GM04504 (cell line): ENCODE measurements at regions not wholly inside any gene's neighbourhood (a gene's known extent, or its start where the extent isn't known, plus 50 kb on each side); places are given as distances from the start of the nearest gene placed in this dataset.
A peak's percentile ranks its signal among the peaks of the same experiment; 100 is the strongest.

ENCODE experiments used
- DNase-seq: peaks from one replicate; pipeline ENCODE4 v3.0.0-alpha.2; 2012; ENCODE audit warnings: low read depth

- peak; percentile 78 for DNase-seq
These were observed 99.0 kb upstream of the WLS start for GRCh38 chr1:68331117-68331865.

- no peak for DNase-seq
These were observed 98.1 kb upstream of the WLS start for GRCh38 chr1:68330391-68330790.

GRCh38 chr1:68329096-68329835 is 96.9 kb upstream of the WLS start:
- no peak for DNase-seq

GRCh38 chr1:68328490-68328889 is 96.2 kb upstream of the WLS start:
- DNase-seq: no peak

GRCh38 chr1:68327414-68327813 is 95.1 kb upstream of the WLS start:
- DNase-seq: no peak

- no peak for DNase-seq
These were observed 94.2 kb upstream of the WLS start for GRCh38 chr1:68326481-68326880.

- DNase-seq: no peak
These were observed 92.0 kb upstream of the WLS start for GRCh38 chr1:68324316-68324715.

- peak; percentile 50 for DNase-seq
These were observed 90.7 kb upstream of the WLS start for GRCh38 chr1:68322837-68323687.

- no peak for DNase-seq
These were observed 89.8 kb upstream of the WLS start for GRCh38 chr1:68322096-68322495.

GRCh38 chr1:68321084-68321685 is 88.9 kb upstream of the WLS start:
- DNase-seq: no peak

- DNase-seq: no peak
These were observed 88.0 kb upstream of the WLS start for GRCh38 chr1:68320349-68320748.

GRCh38 chr1:68319907-68320306 is 87.6 kb upstream of the WLS start:
- DNase-seq: no peak

- DNase-seq: no peak
These were observed 85.2 kb upstream of the WLS start for GRCh38 chr1:68317543-68317942.

- no peak for DNase-seq
These were observed 81.9 kb upstream of the WLS start for GRCh38 chr1:68314151-68314780.

GRCh38 chr1:68313735-68314134 is 81.4 kb upstream of the WLS start:
- DNase-seq: no peak

- DNase-seq: no peak
These were observed 75.7 kb upstream of the WLS start for GRCh38 chr1:68308034-68308433.

GRCh38 chr1:68307378-68307787 is 75.1 kb upstream of the WLS start:
- DNase-seq: no peak

GRCh38 chr1:68301471-68302001 is 69.2 kb upstream of the WLS start:
- DNase-seq: no peak

- DNase-seq: no peak
These were observed 62.2 kb upstream of the WLS start for GRCh38 chr1:68294367-68295066.

- DNase-seq: no peak
These were observed 61.5 kb upstream of the WLS start for GRCh38 chr1:68293609-68294366.
